Stimulated activated CD4-positive, alpha-beta T cell treated with anti-CD3 and anti-CD28 coated beads, Interleukin-1b, Interleukin-23, amount 100 ng/mL, for 4 hours (primary cell): ENCODE measurements at regions not wholly inside any gene's neighbourhood (a gene's known extent, or its start where the extent isn't known, plus 50 kb on each side); places are given as distances from the start of the nearest gene placed in this dataset.
A peak's percentile ranks its signal among the peaks of the same experiment; 100 is the strongest.
"Not testable (repeated sequence)": the region's sequence is repeated elsewhere in the genome, so short reads cannot be mapped to it uniquely, and the experiment has no call there.

Experiments used
- DNase-seq, 2 donors: peaks; one replicate each; pipeline ENCODE4 v3.0.0-alpha.2; 2020; ENCODE audit warnings: low read depth in 2 of 2

DNA sequence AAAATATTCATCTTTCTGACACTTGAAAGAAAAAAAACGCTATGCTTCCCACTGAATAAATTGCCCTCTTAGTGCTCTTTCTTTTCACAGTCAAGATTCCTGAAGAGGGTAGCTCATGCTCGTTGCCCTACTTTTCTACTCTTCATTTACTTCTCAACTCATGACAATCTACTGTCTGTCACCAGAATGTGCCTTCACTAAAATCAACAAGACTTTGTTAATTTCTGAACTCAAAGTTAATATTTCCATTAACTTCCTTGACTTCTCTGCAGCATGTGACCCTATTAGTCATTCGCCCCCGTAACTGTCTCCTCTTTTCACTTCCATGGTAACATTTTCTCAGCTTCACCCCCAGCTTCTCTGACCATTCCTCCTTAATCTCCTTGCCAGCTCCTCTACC is 98.9 kb upstream of the MAPRE2 start:
- DNase-seq = no peak

- no peak for DNase-seq
Measured at GRCh38 chr18:34942975-34943374, 98.2 kb upstream of the MAPRE2 start.

DNA sequence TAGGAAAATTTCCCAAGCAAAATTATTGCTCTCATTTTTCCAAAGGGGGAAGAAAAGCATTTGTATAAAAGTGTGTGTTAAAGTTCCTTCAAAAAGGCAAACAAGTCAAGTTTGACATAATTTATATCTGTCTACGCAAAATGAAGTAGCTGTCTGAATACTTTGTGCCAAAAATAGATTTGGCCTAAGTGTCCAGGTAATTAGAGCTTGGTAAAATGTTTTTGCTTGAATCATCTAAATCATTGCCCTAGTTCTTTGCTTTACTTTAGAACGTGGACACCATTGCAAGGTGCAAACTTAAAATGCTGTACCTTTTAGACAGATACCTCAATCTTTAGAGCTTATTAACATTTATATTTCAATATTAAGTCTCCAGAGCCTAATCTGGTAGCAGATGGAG is 97.6 kb upstream of the MAPRE2 start:
- DNase-seq = no peak

DNA sequence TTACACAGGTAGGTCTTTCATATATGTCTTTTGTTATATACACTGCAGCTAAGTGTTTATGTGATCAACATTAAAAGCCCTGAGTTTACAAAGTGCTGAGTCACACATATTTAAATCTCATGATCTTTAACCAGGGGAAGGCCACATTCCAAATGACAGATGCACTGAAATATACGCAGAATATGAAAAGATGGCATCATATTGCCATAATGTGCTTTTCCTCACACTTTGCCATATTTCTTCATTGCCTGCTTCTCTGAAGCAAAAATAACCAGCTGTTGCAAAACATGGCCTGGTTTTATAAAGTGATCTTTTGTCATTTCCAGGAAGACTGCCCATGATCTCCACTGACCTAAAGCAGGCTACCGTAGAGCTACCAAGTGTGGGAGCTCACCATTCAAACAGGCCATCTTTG is 93.5 kb upstream of the MAPRE2 start:
- DNase-seq = no peak

- no peak for DNase-seq
Measured at GRCh38 chr18:34951625-34952379, 89.4 kb upstream of the MAPRE2 start.

- no peak for DNase-seq
Measured at GRCh38 chr18:34953212-34953611, 88.0 kb upstream of the MAPRE2 start.

DNA sequence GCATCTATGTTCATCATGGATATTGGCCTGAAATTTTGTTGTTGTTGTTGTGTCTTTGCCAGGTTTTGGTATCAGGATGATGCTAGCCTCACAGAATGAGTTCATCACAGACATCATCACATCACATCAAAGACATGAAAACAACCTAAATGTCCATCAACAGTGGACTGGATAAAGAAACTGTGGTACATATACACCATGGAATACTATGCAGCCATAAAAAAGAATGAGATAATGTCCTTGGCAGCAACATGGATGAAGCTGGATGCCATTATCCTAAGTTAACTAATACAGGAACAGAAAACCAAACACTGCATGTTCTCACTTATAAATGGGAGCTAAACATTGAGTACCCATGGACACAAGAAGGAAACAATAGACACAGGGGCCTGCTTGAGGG is 85.7 kb upstream of the MAPRE2 start:
- DNase-seq = not testable (repeated sequence)

DNA sequence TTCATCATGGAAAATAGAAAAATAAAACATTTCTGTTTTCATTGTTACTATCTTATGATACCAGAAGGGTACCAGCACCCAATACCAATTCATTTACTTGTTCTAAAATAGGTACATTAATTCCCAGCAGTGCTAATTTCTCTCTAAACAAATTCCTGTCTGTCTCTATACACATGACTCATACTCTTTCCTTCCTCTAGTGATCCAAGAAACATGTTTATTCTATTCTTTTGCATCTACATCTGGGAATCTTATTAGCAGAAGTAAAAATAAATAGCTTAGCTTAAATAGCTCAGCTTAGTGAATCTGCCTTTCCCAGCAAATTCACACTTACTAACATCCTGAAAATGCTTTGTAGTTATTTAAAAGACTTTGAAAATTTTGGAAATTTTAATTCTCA is 84.5 kb upstream of the MAPRE2 start:
- DNase-seq = no peak

DNA sequence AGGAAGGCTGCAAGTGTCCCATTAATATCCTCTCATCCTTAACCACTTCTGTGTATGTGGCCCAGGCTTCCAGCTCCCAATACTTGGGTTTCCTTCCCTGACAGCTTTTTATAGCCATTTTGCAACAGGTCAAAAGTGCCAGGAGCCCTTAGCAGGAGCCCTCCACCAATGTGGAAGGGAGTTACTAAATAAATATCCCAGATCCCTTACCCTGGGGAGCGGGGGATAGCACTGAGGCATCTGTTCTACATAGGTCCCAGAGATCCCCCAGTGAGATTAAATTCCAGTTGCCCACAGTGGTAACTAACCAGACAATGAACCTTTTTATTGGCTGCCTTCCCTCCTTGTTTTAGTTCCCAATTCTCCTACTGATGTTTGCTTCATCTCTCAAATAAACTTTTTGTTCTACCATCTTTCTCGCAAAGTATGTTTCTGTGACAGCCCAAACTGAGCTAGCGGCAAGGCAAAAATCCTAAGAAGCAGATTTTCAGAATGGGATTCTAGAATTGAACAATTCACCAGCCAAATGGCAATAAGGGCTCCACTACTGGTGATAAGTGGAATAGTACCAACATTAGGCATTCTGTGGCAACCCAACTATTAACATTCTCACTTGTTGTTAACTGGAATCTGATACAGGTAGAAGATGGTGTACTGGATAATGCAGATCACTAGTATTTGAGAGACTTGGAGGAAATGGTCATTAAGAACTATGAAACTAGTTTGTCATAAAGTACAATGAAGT is 83.9 kb upstream of the MAPRE2 start:
- no peak for DNase-seq

GRCh38 chr18:34957864-34958259 is 83.4 kb upstream of the MAPRE2 start:
- DNase-seq = no peak

GRCh38 chr18:34959211-34959829 is 81.9 kb upstream of the MAPRE2 start:
- DNase-seq = no peak

- no peak for DNase-seq
Measured at GRCh38 chr18:34959989-34960388, 81.2 kb upstream of the MAPRE2 start.

- DNase-seq = no peak
Measured at GRCh38 chr18:34965108-34965507, 76.1 kb upstream of the MAPRE2 start.

GRCh38 chr18:34965566-34965965 is 75.6 kb upstream of the MAPRE2 start:
- no peak for DNase-seq

GRCh38 chr18:34970106-34970505 is 71.1 kb upstream of the MAPRE2 start:
- DNase-seq = no peak

DNA sequence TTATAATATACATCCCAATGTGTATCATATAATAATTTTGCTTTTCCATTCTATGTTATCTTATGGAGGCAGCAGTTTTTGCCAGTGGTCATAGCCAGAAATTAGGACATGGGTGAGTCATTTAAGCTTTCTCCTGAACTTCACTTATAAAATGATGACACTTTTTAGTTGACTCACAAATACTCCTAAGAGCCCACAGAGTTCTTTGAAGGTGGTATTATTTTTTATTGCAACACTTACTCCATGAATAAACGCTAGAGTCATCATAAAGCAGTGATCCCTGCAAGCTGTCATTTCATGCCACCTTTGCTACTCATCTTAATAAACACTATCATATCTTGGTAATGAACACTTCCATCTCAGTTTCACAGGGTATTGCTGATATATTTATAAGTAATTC is 69.9 kb upstream of the MAPRE2 start:
- no peak for DNase-seq

DNA sequence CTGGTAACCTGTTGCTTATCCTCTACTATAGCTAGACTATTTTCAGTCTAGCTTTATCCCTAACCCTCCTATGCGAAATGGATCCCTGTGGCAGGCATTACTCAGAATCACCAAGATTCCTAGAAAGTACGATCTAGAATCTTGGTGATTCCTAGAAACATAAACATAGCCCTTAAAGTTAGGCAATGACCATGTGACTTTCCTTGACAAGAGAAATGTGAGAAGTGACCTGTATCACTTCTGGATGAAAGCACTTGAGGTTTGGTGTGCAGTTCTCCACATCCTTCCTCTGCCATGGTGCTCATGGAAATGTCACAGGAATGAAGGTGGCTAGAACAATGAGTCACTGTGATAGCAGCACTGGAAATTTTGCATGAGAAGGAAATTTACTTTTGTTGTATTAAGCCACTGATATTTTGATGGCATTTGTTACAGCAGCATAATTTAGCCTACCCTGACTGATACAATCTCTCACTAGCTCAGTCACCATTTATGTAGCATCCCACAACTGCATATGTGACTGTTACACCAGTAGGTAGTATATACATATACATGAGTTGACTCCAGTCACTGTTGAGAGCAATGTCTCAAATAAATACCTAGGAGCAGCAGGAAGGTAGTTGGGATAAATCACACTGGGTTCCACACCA is 68.3 kb upstream of the MAPRE2 start:
- DNase-seq = no peak

- DNase-seq = no peak
Measured at GRCh38 chr18:34976123-34976522, 65.1 kb upstream of the MAPRE2 start.

- DNase-seq = no peak
Measured at GRCh38 chr18:34976534-34976898, 64.7 kb upstream of the MAPRE2 start.

- DNase-seq = peak; percentile 66
Measured at GRCh38 chr18:34976899-34977837, 64.0 kb upstream of the MAPRE2 start.

- DNase-seq = peak in 1 of 2 donors; percentile 45
Measured at GRCh38 chr18:34977838-34978532, 63.2 kb upstream of the MAPRE2 start.
